ENCODE measurements at regions not wholly inside any gene's neighbourhood (a gene's known extent, or its start where the extent isn't known, plus 50 kb on each side); places are given as distances from the start of the nearest gene placed in this dataset.

- H3K79me2 ChIP-seq (ENCODE audit: insufficient read depth, low read length): no peaks in the 10 kb centered on the region
- no peak overlapping the region for H2BK20ac ChIP-seq (ENCODE audit: low read depth, low read length, poor library complexity, severe bottlenecking)
- H3K27ac Mint-ChIP-seq: no peak overlapping the region
- no peak overlapping the region for H3K4me2 ChIP-seq (ENCODE audit: insufficient read depth, insufficient read length, low read length)
- H4K20me1 ChIP-seq (ENCODE audit: control insufficient read depth, insufficient read depth, insufficient read length): no peaks in the 10 kb centered on the region
- no peak overlapping the region for H3K23ac ChIP-seq (ENCODE audit: insufficient read length, low read depth, low read length)
- H3K4me3 Mint-ChIP-seq: no peak overlapping the region
- H4K8ac ChIP-seq (replicated peaks; ENCODE audit: insufficient read length, low read depth, low read length): no peak overlapping the region
- H2BK15ac ChIP-seq (ENCODE audit: low read depth, low read length): no peak overlapping the region
- no peak overlapping the region for H4K5ac ChIP-seq (ENCODE audit: insufficient read length, low read depth, low read length)
- H3K23me2 ChIP-seq (ENCODE audit: insufficient read length, low read depth, low read length, poor library complexity, severe bottlenecking): no peaks in the 10 kb centered on the region
- H2BK120ac ChIP-seq (ENCODE audit: low read depth, low read length, poor library complexity, severe bottlenecking): no peak overlapping the region
- no peak overlapping the region for H3T11ph ChIP-seq (ENCODE audit: low read length)
- H2AK5ac ChIP-seq (ENCODE audit: insufficient read length, low read length): no peak overlapping the region
- H3K9ac ChIP-seq (ENCODE audit: extremely low read depth, insufficient read length, low read length): no peak overlapping the region
- H2BK12ac ChIP-seq (ENCODE audit: insufficient read length, low read depth, low read length): no peak overlapping the region
- no peaks in the 10 kb centered on the region for H3K9me3 ChIP-seq (ENCODE audit: control insufficient read depth, low read depth, low read length)
- TF ChIP-seq CTCF (conservative IDR thresholded peaks at IDR 0.05): no peak
- H3K56ac ChIP-seq (ENCODE audit: insufficient read length, low read depth, low read length): no peak overlapping the region
- H3K4ac ChIP-seq (ENCODE audit: low read depth, low read length): no peak overlapping the region
- no peak overlapping the region for H3K14ac ChIP-seq (ENCODE audit: insufficient read depth, low read length)
- no peaks in the 10 kb centered on the region for H3K27me3 Mint-ChIP-seq (ENCODE audit: low read depth)
- H3K36me3 Mint-ChIP-seq (ENCODE audit: insufficient read depth in 1 of 3, low read depth in 3 of 3): peaks cover 0 to 1% (median 0%) of the 10 kb centered on the region in 3 experiments; a peak in 2 of 7 replicates
- no peak overlapping the region for H3K27ac ChIP-seq (ENCODE audit: insufficient read length, low read depth, low read length)
- H3K4me1 Mint-ChIP-seq: no peaks in the 10 kb centered on the region
- no peaks in the 10 kb centered on the region for H3K4me1 ChIP-seq (ENCODE audit: insufficient read depth, low read length)
- H2BK5ac ChIP-seq (ENCODE audit: insufficient read length, low read length): no peak overlapping the region
- H3K9me3 Mint-ChIP-seq: no peaks in the 10 kb centered on the region; a peak in 2 of 5 replicates
- no peak overlapping the region for H2AFZ ChIP-seq (ENCODE audit: low read length)
- H4K91ac ChIP-seq (ENCODE audit: insufficient read length, low read depth, low read length): no peak overlapping the region
- no CpG with 5 or more reads among the region's 3 CpGs for WGBS (ENCODE audit: extremely low coverage, insufficient read length, low lambda C conversion rate)
- DNase-seq: no peak
- H3K27me3 ChIP-seq (ENCODE audit: insufficient read depth, low read length): no peaks in the 10 kb centered on the region
- H3K79me1 ChIP-seq (ENCODE audit: insufficient read depth, low read depth, low read length, poor library complexity, severe bottlenecking): no peaks in the 10 kb centered on the region
- no peak overlapping the region for H3K18ac ChIP-seq (ENCODE audit: insufficient read length, low read depth, low read length)
Observed at GRCh38 chr6:85245004-85245403, 204.9 kb upstream of the NT5E start.

All from H9 (cell line).